ENCODE measurements at regions not wholly inside any gene's neighbourhood (a gene's known extent, or its start where the extent isn't known, plus 50 kb on each side); places are given as distances from the start of the nearest gene placed in this dataset.

GRCh38 chr6:8639928-8640649 lies 204.7 kb upstream of the SLC35B3 start (continued):
- TF ChIP-seq ZNF552 (CRISPR knock-in tag; IDR thresholded peaks at IDR 0.05; ENCODE audit: borderline replicate concordance) = no peak
- TF ChIP-seq TRIM24 (CRISPR knock-in tag; IDR thresholded peaks at IDR 0.05) = no peak
- 0 out of 2 replicates have a peak, but pooled peaks have one; percentile 28 for TF ChIP-seq MED1 (CRISPR knock-in tag; IDR thresholded peaks at IDR 0.05)
- TF ChIP-seq ZNF501 (CRISPR knock-in tag; IDR thresholded peaks at IDR 0.05) = no peak
- no peak for TF ChIP-seq TFAP4 (IDR thresholded peaks at IDR 0.05; ENCODE audit: borderline replicate concordance, low read depth)
- TF ChIP-seq MIER2 (CRISPR knock-in tag; IDR thresholded peaks at IDR 0.05) = no peak
- TF ChIP-seq ZNF205 (CRISPR knock-in tag; IDR thresholded peaks at IDR 0.05) = no peak
- TF ChIP-seq ZFP90 (CRISPR knock-in tag; IDR thresholded peaks at IDR 0.05; ENCODE audit: borderline replicate concordance) = no peak
- no peak for TF ChIP-seq ZNF180 (CRISPR knock-in tag; IDR thresholded peaks at IDR 0.05; ENCODE audit: borderline replicate concordance, low read depth)
- no peak for TF ChIP-seq RFX5 (IDR thresholded peaks at IDR 0.05; ENCODE audit: low read depth, low read length)
- TF ChIP-seq STAT5B (CRISPR knock-in tag; IDR thresholded peaks at IDR 0.05) = no peak
- no peak for TF ChIP-seq ZNF225 (CRISPR knock-in tag; IDR thresholded peaks at IDR 0.05)
- no peak for TF ChIP-seq HMGA1 (CRISPR knock-in tag; conservative IDR thresholded peaks at IDR 0.05)
- no peak for TF ChIP-seq ZNF576 (CRISPR knock-in tag; IDR thresholded peaks at IDR 0.05)
- no peak for TF ChIP-seq ZNF784 (CRISPR knock-in tag; IDR thresholded peaks at IDR 0.05; ENCODE audit: borderline replicate concordance)
- TF ChIP-seq ZNF17 (CRISPR knock-in tag; IDR thresholded peaks at IDR 0.05) = no peak
- no peak for TF ChIP-seq FIP1L1 (IDR thresholded peaks at IDR 0.05; ENCODE audit: borderline replicate concordance, insufficient read depth, low read depth, low read length)
- TF ChIP-seq FOXJ3 (CRISPR knock-in tag; IDR thresholded peaks at IDR 0.05; ENCODE audit: borderline replicate concordance) = no peak
- TF ChIP-seq HOXA3 (CRISPR knock-in tag; IDR thresholded peaks at IDR 0.05) = no peak
- no peak for TF ChIP-seq KLF16 (CRISPR knock-in tag; IDR thresholded peaks at IDR 0.05)
- TF ChIP-seq PHB2 (IDR thresholded peaks at IDR 0.05; ENCODE audit: partially characterized antibody) = no peak
- TF ChIP-seq ZNF350 (CRISPR knock-in tag; IDR thresholded peaks at IDR 0.05; ENCODE audit: borderline replicate concordance, low read depth) = no peak
- TF ChIP-seq PLRG1 (conservative IDR thresholded peaks at IDR 0.05) = no peak
- peak; percentile 45; the same call in 1 of the 2 replicates for TF ChIP-seq GATAD2A (CRISPR knock-in tag; IDR thresholded peaks at IDR 0.05)
- TF ChIP-seq NR2F2 (IDR thresholded peaks at IDR 0.05; ENCODE audit: borderline replicate concordance, low read depth) = peak; percentile 55; the same call in 1 of the 2 replicates
- TF ChIP-seq ZNF720 (CRISPR knock-in tag; IDR thresholded peaks at IDR 0.05) = no peak
- no peak for TF ChIP-seq EHMT2 (IDR thresholded peaks at IDR 0.05; ENCODE audit: borderline replicate concordance, low read depth, low read length)
- no peak for TF ChIP-seq NR3C1 (CRISPR knock-in tag; IDR thresholded peaks at IDR 0.05)
- TF ChIP-seq ZNF772 (CRISPR knock-in tag; IDR thresholded peaks at IDR 0.05) = no peak
- no peak for TF ChIP-seq NR1H2 (CRISPR knock-in tag; IDR thresholded peaks at IDR 0.05; ENCODE audit: borderline replicate concordance, low read depth)
- no peak for TF ChIP-seq SP4 (CRISPR knock-in tag; IDR thresholded peaks at IDR 0.05)

Data from HepG2 (cell line).